DMS153 treated with DMSO at 0.1 percent for 48 hours (cell line): ENCODE measurements at regions not wholly inside any gene's neighbourhood (a gene's known extent, or its start where the extent isn't known, plus 50 kb on each side); places are given as distances from the start of the nearest gene placed in this dataset.
"Not testable (repeated sequence)": the region's sequence is repeated elsewhere in the genome, so short reads cannot be mapped to it uniquely, and the experiment has no call there.

Experiments
- DNase-seq: peaks from one replicate; lab custom pipeline; 2025; ENCODE audit not compliant: unreplicated experiment; lab: John Stamatoyannopoulos, UW

- not testable (repeated sequence) for DNase-seq
Measured at GRCh38 chr5:90073026-90073570, 336.5 kb downstream of the CETN3 start.

- DNase-seq = no peak
Measured at GRCh38 chr5:90071656-90072055, 337.9 kb downstream of the CETN3 start.

GRCh38 chr5:90071066-90071465 is 338.5 kb downstream of the CETN3 start:
- no peak for DNase-seq

GRCh38 chr5:90066920-90067319 is 342.6 kb downstream of the CETN3 start:
- DNase-seq = no peak

- no peak for DNase-seq
Measured at GRCh38 chr5:90056911-90057705, 352.4 kb downstream of the CETN3 start.

GRCh38 chr5:90055831-90056328 is 353.7 kb downstream of the CETN3 start:
- DNase-seq = no peak

GRCh38 chr5:90054612-90055011 is 354.9 kb downstream of the CETN3 start:
- DNase-seq = no peak

- no peak for DNase-seq
Measured at GRCh38 chr5:90051756-90052155, 357.8 kb downstream of the CETN3 start.

- no peak for DNase-seq
Measured at GRCh38 chr5:90050103-90050502, 359.5 kb downstream of the CETN3 start.

- no peak for DNase-seq
Measured at GRCh38 chr5:90047113-90047512, 362.4 kb downstream of the CETN3 start.

GRCh38 chr5:90040082-90040481 is 369.5 kb downstream of the CETN3 start:
- DNase-seq = not testable (repeated sequence)

GRCh38 chr5:90037646-90038045 is 371.9 kb downstream of the CETN3 start:
- DNase-seq = no peak

GRCh38 chr5:90022711-90023053 is 386.9 kb downstream of the CETN3 start:
- no peak for DNase-seq

- no peak for DNase-seq
Measured at GRCh38 chr5:90022002-90022710, 387.4 kb downstream of the CETN3 start.

GRCh38 chr5:90020575-90021538 is 388.7 kb downstream of the CETN3 start:
- no peak for DNase-seq

- DNase-seq = no peak
Measured at GRCh38 chr5:90017239-90017638, 392.3 kb downstream of the CETN3 start.

- no peak for DNase-seq
Measured at GRCh38 chr5:90015584-90016018, 394.0 kb downstream of the CETN3 start.

- no peak for DNase-seq
Measured at GRCh38 chr5:90014420-90014819, 395.1 kb downstream of the CETN3 start.

GRCh38 chr5:90000351-90000750 is 409.2 kb downstream of the CETN3 start:
- DNase-seq = no peak

- no peak for DNase-seq
Measured at GRCh38 chr5:89998519-89999305, 410.8 kb downstream of the CETN3 start.
